GM13976 (cell line): ENCODE measurements at regions not wholly inside any gene's neighbourhood (a gene's known extent, or its start where the extent isn't known, plus 50 kb on each side); places are given as distances from the start of the nearest gene placed in this dataset.

Source experiments
- DNase-seq: peaks from one replicate; pipeline ENCODE4 v3.0.0; 2012; ENCODE audit warnings: low spot score
- CTCF ChIP-seq: IDR thresholded peaks from 2 replicates; pipeline ENCODE4 v1.5.1; 2012; ENCODE audit warnings: borderline replicate concordance, mild to moderate bottlenecking; ENCODE audit not compliant: insufficient read depth; ENCODE audit errors: extremely low read depth, missing control alignments, control extremely low read depth
- in situ Hi-C: fragments of 300-500 bp; cut with MboI; formaldehyde crosslinking; loops from one replicate; pipeline ENCODE4 v1.12.0; 2022; ENCODE audit warnings: low sequenced_read_pairs, mixed read lengths, inconsistent platforms; ENCODE audit not compliant: unreplicated experiment

GRCh38 chr2:16258350-16258749 is 318.0 kb downstream of the MYCN start:
- no peak for TF ChIP-seq CTCF
- no peak for DNase-seq
- in situ Hi-C loops, result no loop called here

- DNase-seq, result no peak
- TF ChIP-seq CTCF, result no peak
- in situ Hi-C loops, result no loop called here
Measured at GRCh38 chr2:16257322-16258028, 317.1 kb downstream of the MYCN start.

DNA sequence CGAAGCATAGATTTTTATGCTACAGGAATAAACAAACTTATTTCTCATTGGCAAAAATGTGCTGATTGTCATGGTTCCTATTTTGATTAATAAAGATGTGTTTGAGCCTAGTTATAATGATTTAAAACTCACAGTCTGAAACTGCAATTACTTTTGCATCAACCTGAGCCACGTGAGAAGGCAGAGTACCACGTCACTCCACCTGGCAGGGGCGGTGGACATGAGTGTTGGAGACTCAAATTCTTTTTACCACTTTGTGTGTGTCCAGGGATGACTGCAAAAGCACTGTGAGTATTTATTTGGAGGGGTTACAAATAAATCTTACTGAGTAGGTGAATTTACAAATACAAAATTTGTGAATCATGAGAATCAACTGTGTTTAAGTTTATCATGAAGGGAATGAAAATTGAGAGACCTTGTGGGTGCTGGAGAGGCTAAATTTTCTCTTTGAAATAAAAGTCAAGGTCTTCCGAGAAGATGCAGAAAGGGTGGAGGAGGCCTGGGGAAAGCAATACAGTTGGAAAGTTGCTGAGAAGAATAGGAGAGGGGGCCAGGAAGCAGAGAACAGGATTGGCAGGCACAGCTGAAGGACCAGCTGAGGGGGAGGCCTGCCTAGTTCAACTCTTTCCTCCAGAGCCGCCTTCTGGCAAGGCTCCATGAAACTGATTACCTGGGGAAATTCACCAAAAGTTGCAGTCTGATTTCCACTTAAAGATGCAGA is 316.4 kb downstream of the MYCN start:
- no peak for TF ChIP-seq CTCF
- no peak for DNase-seq
- in situ Hi-C loops, result no loop called here

DNA sequence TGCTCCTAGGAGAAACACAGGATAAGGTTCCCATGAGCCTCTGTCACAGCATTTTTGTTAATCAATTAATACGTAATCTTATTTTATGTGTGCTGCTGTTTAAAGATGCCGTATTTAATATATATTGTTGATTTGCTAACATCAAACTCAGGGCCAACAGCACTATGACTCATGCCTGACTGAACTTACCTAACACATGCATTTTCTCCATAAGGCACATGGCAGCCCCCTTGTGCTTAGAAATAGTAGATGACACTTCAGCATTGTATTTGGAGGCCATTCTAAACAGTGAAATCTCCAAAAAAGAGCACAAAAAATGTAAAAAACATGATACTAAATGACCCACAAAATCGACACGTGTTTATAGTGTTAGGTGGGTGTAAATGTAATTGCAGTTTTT is 314.8 kb downstream of the MYCN start:
- no peak for TF ChIP-seq CTCF
- DNase-seq, result no peak

GRCh38 chr2:16254356-16254965 is 314.1 kb downstream of the MYCN start:
- no peak for DNase-seq
- in situ Hi-C loops, result no loop called here
- no peak for TF ChIP-seq CTCF

More for the DNA sequence above, 314.8 kb downstream of the MYCN start:
- in situ Hi-C loops, result no loop called here

DNA sequence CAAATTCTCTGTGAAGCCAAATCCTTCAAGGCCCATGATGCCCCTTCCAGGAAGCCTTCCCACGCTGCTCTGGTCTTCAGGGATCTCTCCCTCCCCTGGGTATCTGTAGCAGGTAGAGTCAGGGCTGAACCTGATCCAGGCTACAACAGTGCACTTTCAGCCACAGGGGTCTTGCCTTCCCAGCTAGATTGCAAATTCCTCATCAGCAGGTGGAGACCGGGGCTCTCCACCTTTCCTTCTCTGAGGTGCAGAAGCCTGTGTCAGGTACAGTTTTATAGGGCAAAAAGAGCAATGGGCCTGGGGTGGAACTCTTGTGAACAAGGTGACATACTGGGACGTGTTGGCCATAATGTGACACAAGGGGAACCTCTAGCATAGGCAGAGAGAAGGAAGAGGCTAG is 312.9 kb downstream of the MYCN start:
- no peak for TF ChIP-seq CTCF
- in situ Hi-C loops, result no loop called here
- no peak for DNase-seq
